GM12874 (cell line): ENCODE measurements at regions not wholly inside any gene's neighbourhood (a gene's known extent, or its start where the extent isn't known, plus 50 kb on each side); places are given as distances from the start of the nearest gene placed in this dataset.

Source experiments
- CTCF ChIP-seq: IDR thresholded peaks from 2 replicates; pipeline ENCODE4 v1.5.1; 2011; ENCODE audit warnings: low read depth, mild to moderate bottlenecking, control low read depth, low read length, moderate library complexity; ENCODE audit not compliant: insufficient read depth

GRCh38 chr7:24407965-24408364, 124.0 kb downstream of the NPY start:
- TF ChIP-seq CTCF, result no peak

DNA sequence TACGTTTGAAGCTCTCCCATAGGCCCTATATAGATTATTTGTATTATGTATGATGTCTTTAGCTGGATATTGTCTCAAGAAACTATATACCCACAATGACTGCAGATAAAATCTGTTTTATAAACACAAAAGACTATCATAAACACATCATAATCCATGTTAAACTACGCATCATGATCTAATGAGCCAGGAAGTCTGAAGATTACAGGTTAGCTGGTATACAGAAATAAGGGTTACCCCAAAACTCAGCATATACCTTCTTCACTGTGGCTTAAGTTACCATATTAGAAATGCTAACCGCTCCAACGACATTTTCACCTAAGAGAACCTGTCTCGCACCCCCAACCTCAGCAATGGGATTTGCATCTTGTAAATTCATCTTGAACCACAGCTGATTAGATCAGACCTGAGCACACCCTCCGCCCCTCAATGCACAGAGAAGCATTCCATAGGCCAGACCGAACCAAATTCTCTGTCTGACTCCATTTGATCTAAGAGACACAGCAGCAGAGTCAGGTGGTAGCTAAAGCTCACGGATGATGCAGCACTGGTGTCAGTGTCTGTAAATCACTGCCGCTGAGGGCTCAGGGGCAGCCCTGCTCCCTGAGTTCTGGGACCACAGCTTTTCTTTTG, 124.9 kb downstream of the NPY start:
- no peak for TF ChIP-seq CTCF

GRCh38 chr7:24409431-24410024, 125.5 kb downstream of the NPY start:
- no peak for TF ChIP-seq CTCF

DNA sequence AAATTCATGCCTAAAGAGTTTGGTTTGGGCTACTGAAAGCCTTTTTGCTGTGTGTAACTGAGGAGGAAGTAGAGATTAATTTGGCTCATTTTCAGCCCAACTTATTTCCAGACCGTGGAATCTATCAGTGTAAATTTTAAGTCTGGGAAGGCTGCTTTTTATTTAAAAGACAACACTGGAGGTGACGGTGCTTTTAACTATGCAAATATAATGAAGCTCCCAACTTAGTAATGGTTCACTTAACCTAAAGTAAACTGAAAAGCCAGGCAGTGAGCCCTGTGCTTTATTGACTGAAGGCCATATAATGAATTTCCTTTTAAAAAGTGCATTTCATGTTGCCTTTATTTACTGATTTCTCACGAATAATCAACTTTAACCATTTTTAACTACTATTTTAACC, 127.2 kb downstream of the NPY start:
- no peak for TF ChIP-seq CTCF

GRCh38 chr7:24417526-24418120, 133.6 kb downstream of the NPY start:
- no peak for TF ChIP-seq CTCF

- no peak for TF ChIP-seq CTCF
Observed at GRCh38 chr7:24419077-24419476, 135.1 kb downstream of the NPY start.

- no peak for TF ChIP-seq CTCF
Observed at GRCh38 chr7:24419511-24419910, 135.5 kb downstream of the NPY start.
